ENCODE measurements at regions not wholly inside any gene's neighbourhood (a gene's known extent, or its start where the extent isn't known, plus 50 kb on each side); places are given as distances from the start of the nearest gene placed in this dataset.
"Not testable (repeated sequence)": the region's sequence is repeated elsewhere in the genome, so short reads cannot be mapped to it uniquely, and the experiment has no call there.

GRCh38 chr4:129839687-129840086 lies 743.7 kb downstream of the C4orf33 start:
- H3K27ac ChIP-seq: no peak overlapping the region

GRCh38 chr4:129842096-129842495 lies 746.1 kb downstream of the C4orf33 start:
- no peak for TF ChIP-seq ZFX (IDR thresholded peaks at IDR 0.05; ENCODE audit: borderline replicate concordance)
- TF ChIP-seq, protein P1, sequence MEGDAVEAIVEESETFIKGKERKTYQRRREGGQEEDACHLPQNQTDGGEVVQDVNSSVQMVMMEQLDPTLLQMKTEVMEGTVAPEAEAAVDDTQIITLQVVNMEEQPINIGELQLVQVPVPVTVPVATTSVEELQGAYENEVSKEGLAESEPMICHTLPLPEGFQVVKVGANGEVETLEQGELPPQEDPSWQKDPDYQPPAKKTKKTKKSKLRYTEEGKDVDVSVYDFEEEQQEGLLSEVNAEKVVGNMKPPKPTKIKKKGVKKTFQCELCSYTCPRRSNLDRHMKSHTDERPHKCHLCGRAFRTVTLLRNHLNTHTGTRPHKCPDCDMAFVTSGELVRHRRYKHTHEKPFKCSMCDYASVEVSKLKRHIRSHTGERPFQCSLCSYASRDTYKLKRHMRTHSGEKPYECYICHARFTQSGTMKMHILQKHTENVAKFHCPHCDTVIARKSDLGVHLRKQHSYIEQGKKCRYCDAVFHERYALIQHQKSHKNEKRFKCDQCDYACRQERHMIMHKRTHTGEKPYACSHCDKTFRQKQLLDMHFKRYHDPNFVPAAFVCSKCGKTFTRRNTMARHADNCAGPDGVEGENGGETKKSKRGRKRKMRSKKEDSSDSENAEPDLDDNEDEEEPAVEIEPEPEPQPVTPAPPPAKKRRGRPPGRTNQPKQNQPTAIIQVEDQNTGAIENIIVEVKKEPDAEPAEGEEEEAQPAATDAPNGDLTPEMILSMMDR (IDR thresholded peaks at IDR 0.05): no peak

More at GRCh38 chr4:129839687-129840086, 743.7 kb downstream of the C4orf33 start:
- no peak for TF ChIP-seq ZFX (IDR thresholded peaks at IDR 0.05; ENCODE audit: borderline replicate concordance)
- TF ChIP-seq, protein P1 (IDR thresholded peaks at IDR 0.05): no peak

GRCh38 chr4:129852434-129852833 lies 756.5 kb downstream of the C4orf33 start:
- no peak for TF ChIP-seq ZFX (IDR thresholded peaks at IDR 0.05; ENCODE audit: borderline replicate concordance)
- TF ChIP-seq, protein P1 (IDR thresholded peaks at IDR 0.05): no peak
- H3K27ac ChIP-seq: no peak overlapping the region

More at GRCh38 chr4:129842096-129842495, 746.1 kb downstream of the C4orf33 start:
- no peak overlapping the region for H3K27ac ChIP-seq

DNA sequence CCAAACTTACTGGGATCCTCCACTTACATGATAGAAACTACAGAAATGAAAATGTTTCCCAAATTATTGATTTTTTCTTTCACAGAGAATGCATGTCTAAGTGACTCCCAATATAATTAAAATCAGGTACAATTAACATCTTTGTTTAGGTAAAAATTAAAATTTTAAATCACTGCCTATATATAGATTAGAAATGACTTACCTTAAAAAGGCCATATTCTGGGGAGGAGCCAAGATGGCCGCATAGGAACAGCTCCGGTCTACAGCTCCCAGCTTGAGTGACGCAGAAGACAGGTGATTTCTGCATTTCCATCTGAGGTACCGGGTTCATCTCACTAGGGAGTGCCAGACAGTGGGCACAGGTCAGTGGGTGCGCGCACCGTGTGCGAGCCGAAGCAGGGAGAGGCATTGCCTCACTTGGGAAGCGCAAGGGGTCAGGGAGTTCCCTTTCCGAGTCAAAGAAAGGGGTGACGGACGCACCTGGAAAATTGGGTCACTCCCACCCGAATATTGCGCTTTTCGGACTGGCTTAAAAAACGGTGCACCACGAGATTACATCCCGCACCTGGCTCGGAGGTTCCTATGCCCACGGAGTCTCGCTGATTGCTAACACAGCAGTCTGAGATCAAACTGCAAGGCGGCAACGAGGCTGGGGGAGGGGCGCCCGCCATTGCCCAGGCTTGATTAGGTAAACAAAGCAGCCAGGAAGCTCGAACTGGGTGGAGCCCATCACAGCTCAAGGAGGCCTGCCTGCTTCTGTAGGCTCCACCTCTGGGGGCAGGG lies 757.9 kb downstream of the C4orf33 start:
- H3K27ac ChIP-seq: not testable (repeated sequence)

- H3K27ac ChIP-seq: no peak overlapping the region
These were observed 766.5 kb downstream of the C4orf33 start for GRCh38 chr4:129862461-129862860.

GRCh38 chr4:129863206-129863605 lies 767.3 kb downstream of the C4orf33 start:
- TF ChIP-seq, protein P1 (IDR thresholded peaks at IDR 0.05): no peak
- TF ChIP-seq ZFX (IDR thresholded peaks at IDR 0.05; ENCODE audit: borderline replicate concordance): no peak
- no peak overlapping the region for H3K27ac ChIP-seq

More at GRCh38 chr4:129862461-129862860, 766.5 kb downstream of the C4orf33 start:
- no peak for TF ChIP-seq ZFX (IDR thresholded peaks at IDR 0.05; ENCODE audit: borderline replicate concordance)
- TF ChIP-seq, protein P1 (IDR thresholded peaks at IDR 0.05): no peak

DNA sequence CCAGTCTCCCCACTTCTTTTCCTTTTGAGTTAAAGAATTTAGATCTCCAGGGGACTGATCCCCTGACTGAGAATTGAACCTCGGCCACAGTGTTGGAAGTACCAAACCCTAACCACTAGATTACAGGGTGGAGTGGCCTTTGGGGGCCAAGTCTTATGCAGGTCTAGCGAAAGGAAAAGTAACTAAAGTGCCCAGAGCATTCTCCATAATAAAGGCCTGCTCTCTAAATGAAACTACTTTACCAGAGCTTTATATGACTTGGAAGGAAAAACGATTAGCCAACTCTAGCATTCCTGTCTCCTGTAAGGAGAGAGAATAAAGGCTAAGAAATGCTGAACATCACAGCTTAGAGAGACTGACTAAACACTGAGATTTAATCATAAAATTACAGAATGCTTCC lies 788.0 kb downstream of the C4orf33 start:
- no peak overlapping the region for H3K27ac ChIP-seq
- TF ChIP-seq, protein P1 (IDR thresholded peaks at IDR 0.05): no peak
- no peak for TF ChIP-seq ZFX (IDR thresholded peaks at IDR 0.05; ENCODE audit: borderline replicate concordance)
